ENCODE measurements at regions not wholly inside any gene's neighbourhood (a gene's known extent, or its start where the extent isn't known, plus 50 kb on each side); places are given as distances from the start of the nearest gene placed in this dataset.

DNA sequence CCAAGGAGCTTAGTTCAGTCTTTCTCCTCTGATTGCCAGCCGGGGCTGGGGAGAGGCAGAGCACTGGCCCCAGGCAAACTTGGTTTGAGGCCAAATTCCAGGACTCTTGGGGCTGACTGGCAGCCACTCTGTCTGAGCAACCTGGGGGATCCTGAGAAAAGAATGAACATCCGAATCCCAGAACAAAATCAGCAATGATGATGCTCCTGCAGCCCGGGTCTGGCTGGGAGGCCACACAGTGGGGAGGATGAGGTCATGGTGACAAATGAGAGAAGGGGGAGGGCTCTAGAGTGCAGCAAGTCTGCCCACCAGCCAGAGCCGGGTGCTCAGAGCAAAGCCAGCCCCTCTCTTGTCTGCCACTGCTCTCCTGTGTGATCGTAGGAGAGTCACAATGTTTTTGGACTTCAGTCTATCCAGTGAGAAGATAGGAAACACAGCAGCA lies 71.8 kb upstream of the PAX6 start:
- CTCF ChIA-PET = no interaction called here
- no peaks in the 10 kb centered on the region for H3K4me1 Mint-ChIP-seq (ENCODE audit: low read depth, unreplicated experiment)
- TF ChIP-seq, protein P1, sequence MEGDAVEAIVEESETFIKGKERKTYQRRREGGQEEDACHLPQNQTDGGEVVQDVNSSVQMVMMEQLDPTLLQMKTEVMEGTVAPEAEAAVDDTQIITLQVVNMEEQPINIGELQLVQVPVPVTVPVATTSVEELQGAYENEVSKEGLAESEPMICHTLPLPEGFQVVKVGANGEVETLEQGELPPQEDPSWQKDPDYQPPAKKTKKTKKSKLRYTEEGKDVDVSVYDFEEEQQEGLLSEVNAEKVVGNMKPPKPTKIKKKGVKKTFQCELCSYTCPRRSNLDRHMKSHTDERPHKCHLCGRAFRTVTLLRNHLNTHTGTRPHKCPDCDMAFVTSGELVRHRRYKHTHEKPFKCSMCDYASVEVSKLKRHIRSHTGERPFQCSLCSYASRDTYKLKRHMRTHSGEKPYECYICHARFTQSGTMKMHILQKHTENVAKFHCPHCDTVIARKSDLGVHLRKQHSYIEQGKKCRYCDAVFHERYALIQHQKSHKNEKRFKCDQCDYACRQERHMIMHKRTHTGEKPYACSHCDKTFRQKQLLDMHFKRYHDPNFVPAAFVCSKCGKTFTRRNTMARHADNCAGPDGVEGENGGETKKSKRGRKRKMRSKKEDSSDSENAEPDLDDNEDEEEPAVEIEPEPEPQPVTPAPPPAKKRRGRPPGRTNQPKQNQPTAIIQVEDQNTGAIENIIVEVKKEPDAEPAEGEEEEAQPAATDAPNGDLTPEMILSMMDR (IDR thresholded peaks at IDR 0.05; ENCODE audit: unreplicated experiment) = no peak
- BruUV-seq (replicated peaks) = no TSS peak
- DNase-seq = no peak
- no peaks in the 10 kb centered on the region for H3K36me3 Mint-ChIP-seq (ENCODE audit: insufficient read depth, unreplicated experiment)
- intact Hi-C loops (cut with micrococcal nuclease; ENCODE audit: unreplicated experiment) = no loop called here
- H3K27me3 Mint-ChIP-seq (ENCODE audit: unreplicated experiment) = peaks cover 65% of the 10 kb centered on the region
- no peak overlapping the region for H3K27ac Mint-ChIP-seq (ENCODE audit: unreplicated experiment)
- no peaks in the 10 kb centered on the region for H3K9me3 Mint-ChIP-seq (ENCODE audit: low read depth, unreplicated experiment)
- H3K4me3 Mint-ChIP-seq (ENCODE audit: low read depth, unreplicated experiment) = no peak overlapping the region

DNA sequence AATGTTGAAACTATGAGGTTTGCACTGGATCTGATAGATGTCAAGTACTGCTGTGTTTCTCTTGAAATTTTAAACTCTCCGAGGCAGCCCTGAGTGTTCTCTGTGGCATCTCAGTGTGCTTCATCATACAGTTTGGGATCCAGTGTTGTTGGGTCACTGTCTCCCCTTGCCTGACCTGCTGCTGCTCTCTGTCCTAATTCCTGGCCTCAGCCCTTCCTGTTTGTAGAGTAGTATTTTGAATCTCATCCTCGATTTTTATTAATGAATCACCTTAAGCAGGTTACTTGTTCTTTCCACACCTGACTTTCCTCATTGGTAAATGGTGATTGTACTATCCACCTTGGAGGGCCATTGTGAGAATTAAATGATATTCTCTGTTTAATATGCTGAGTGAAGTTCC lies 70.7 kb upstream of the PAX6 start:
- peaks cover 59% of the 10 kb centered on the region for H3K27me3 Mint-ChIP-seq (ENCODE audit: unreplicated experiment)
- no peaks in the 10 kb centered on the region for H3K36me3 Mint-ChIP-seq (ENCODE audit: insufficient read depth, unreplicated experiment)
- H3K27ac Mint-ChIP-seq (ENCODE audit: unreplicated experiment) = no peak overlapping the region
- DNase-seq = no peak
- BruUV-seq (replicated peaks) = no TSS peak
- TF ChIP-seq, protein P1 (IDR thresholded peaks at IDR 0.05; ENCODE audit: unreplicated experiment) = no peak
- intact Hi-C loops (cut with micrococcal nuclease; ENCODE audit: unreplicated experiment) = no loop called here
- H3K9me3 Mint-ChIP-seq (ENCODE audit: low read depth, unreplicated experiment) = no peaks in the 10 kb centered on the region
- H3K4me3 Mint-ChIP-seq (ENCODE audit: low read depth, unreplicated experiment) = no peak overlapping the region
- CTCF ChIA-PET = no interaction called here
- no peaks in the 10 kb centered on the region for H3K4me1 Mint-ChIP-seq (ENCODE audit: low read depth, unreplicated experiment)

DNA sequence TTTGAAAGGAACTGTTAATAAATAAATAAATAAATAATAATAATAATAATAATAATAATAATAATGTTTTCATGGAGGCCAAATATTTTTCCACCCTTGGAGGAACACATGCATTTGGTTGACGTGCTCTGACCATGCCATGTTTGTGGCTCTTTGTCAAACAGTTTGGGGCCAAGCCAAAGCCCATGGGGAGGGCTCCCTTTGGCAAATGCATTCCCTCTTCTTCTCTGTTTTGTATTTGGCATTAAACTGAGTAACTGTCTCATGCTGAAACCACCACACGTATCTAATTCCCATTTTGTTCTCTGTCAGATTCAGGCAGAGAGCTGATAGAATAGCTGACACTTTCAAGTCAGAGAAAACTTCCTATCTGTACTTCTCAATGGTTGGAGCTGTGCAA lies 68.6 kb upstream of the PAX6 start:
- Mint-ChIP-seq H3K9me3 (ENCODE audit: low read depth, unreplicated experiment) (no peaks in the 10 kb centered on the region), H3K36me3 (ENCODE audit: insufficient read depth, unreplicated experiment) (no peaks in the 10 kb centered on the region), H3K4me3 (ENCODE audit: low read depth, unreplicated experiment) (no peak overlapping the region), H3K27ac (ENCODE audit: unreplicated experiment) (no peak overlapping the region), H3K27me3 (ENCODE audit: unreplicated experiment) (peaks cover 61% of the 10 kb centered on the region), H3K4me1 (ENCODE audit: low read depth, unreplicated experiment) (no peaks in the 10 kb centered on the region)
- intact Hi-C loops (cut with micrococcal nuclease; ENCODE audit: unreplicated experiment) = loop anchor here (10.0 kb wide), 1 partner anchor 295 kb away; no protein-coding TSS in a partner anchor
- CTCF ChIA-PET = no interaction called here
- BruUV-seq (replicated peaks) = no TSS peak
- DNase-seq = no peak
- TF ChIP-seq, protein P1 (IDR thresholded peaks at IDR 0.05; ENCODE audit: unreplicated experiment) = no peak

DNA sequence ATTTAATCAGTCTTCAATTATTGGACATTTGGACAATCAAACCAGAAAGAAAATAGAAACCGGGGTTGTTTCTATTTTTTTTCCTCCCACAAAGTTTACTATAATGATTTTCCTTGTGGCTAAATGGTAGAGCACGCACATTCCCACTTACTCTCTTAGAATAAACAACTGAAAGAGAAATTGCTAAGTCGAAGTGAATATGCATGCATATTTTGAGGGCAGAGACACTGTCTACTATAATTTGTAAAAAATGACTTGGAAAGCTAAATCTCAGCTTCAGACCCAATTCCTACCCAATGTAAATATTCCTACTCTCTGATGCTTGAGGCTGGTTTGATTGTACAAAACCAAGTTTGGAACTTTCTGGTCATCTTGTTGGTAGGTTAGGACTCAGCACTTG lies 66.7 kb upstream of the PAX6 start:
- no peaks in the 10 kb centered on the region for H3K36me3 Mint-ChIP-seq (ENCODE audit: insufficient read depth, unreplicated experiment)
- no peaks in the 10 kb centered on the region for H3K4me1 Mint-ChIP-seq (ENCODE audit: low read depth, unreplicated experiment)
- H3K9me3 Mint-ChIP-seq (ENCODE audit: low read depth, unreplicated experiment) = no peaks in the 10 kb centered on the region
- intact Hi-C loops (cut with micrococcal nuclease; ENCODE audit: unreplicated experiment) = loop anchor here (10.0 kb wide), 1 partner anchor 297 kb away; no protein-coding TSS in a partner anchor
- no peak overlapping the region for H3K4me3 Mint-ChIP-seq (ENCODE audit: low read depth, unreplicated experiment)
- peaks cover 67% of the 10 kb centered on the region for H3K27me3 Mint-ChIP-seq (ENCODE audit: unreplicated experiment)
- CTCF ChIA-PET = no interaction called here
- TF ChIP-seq, protein P1 (IDR thresholded peaks at IDR 0.05; ENCODE audit: unreplicated experiment) = no peak
- no peak overlapping the region for H3K27ac Mint-ChIP-seq (ENCODE audit: unreplicated experiment)
- BruUV-seq (replicated peaks) = no TSS peak
- DNase-seq = no peak
